CMK (cell line): ENCODE measurements at regions not wholly inside any gene's neighbourhood (a gene's known extent, or its start where the extent isn't known, plus 50 kb on each side); places are given as distances from the start of the nearest gene placed in this dataset.

Experiments used
- DNase-seq: peaks from one replicate; pipeline ENCODE4 v3.0.0-alpha.2; 2010; ENCODE audit warnings: low read depth

DNA sequence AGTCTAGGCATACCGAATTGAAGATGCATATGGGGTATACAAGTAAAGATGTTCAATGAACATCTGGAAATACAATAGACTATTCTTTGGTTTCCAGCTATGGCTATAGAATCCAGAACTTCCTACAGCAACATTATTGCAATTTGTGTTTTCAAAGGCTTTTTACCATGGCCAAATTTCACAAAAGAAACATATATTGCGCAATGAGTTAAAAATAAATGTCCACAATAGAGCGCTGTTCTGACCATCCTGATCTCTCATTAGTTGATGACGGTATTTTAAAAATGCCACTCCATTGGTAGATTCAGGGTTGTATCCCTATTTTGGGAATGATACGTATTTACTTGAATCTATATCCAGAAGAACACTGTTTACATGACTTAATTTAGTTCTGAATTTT, 139.2 kb downstream of the LINC00632 start:
- DNase-seq, result no peak

DNA sequence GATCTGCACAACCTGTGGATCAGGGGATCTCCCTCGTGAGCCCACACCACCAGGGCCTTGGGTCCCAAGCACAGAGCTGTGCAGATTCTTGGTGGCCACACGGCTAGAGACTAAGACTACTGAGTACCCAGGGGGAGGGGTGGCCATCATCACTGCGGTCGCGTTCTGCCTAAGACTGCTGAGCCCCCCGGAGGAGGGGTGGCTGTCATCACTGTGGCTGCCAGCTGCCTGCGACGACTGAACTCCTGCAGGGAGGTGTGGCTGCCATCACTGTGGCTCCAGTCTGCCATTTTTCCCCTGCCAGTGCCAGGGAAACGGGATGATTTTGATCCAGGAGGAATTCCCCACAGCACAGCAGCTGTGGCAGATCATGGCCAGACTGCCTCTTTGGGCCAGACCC, 141.7 kb upstream of the SPANXB1 start:
- no peak for DNase-seq

DNA sequence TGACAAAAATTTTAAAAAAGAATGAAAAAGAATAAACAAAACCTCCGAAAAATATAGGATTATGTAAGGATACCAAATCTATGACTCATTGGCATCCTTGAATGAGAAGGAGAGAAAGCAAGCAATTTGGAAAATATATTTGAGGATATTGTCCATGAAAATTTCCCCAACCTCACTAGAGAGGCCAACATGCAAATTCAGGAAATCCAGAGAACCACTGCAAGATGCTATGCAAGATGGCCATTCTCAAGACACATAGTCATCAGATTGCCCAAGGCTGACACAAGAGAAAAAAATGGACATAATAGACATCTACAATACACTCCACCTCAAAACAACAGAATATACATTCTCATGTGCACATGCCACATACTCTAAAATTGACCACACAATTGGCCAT, 135.9 kb upstream of the SPANXB1 start:
- no peak for DNase-seq

DNA sequence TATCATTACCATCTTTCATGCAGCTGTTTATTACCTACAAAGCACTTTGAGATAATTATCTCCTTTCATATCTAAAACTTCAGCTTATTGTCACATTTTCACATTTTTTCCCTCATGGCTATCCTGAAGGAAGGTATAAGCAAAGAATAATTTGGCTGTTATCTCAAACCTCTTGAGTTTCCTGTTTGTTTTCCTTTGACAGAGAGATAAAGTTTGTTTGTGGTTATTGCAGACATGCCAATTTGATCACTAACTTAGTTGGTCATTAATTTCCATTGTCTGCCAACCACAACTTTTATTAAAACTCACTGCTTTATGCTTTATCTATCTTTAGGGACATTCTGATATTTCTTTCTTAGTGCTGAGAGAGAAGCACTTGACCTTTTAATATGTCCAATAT, 89.8 kb upstream of the SPANXB1 start:
- DNase-seq, result no peak

DNA sequence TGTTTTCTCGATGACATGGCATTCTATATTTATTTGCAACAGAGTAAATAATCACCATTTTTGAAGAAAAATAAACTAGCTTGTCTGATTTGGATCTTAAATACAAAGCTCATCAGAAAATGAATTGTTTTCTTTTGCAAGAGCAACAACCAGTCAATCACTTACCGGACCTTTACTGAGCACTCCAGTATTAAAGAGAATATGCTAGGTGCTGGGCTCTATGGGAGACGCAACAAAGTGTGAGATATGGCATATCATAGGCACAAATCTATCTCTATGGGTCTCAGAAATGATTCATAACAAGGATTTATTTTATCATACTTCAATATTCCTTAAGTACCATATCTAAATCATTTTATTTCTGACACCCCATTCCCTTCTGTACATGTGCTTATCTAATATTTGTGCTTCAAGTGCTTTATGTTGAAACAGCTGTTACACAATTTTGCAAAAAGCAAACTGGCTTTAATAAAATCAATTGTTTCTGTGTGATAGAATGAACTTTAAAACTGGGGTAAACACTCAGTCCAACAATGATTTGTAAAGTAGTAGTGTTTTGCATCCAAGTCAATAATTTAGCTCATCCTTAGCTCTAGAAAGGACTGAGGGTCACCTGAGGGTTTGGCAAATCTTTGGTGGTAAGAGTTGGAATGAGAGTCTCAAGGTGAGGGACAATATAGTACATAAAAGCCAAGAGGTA, 88.4 kb upstream of the SPANXB1 start:
- DNase-seq, result no peak

DNA sequence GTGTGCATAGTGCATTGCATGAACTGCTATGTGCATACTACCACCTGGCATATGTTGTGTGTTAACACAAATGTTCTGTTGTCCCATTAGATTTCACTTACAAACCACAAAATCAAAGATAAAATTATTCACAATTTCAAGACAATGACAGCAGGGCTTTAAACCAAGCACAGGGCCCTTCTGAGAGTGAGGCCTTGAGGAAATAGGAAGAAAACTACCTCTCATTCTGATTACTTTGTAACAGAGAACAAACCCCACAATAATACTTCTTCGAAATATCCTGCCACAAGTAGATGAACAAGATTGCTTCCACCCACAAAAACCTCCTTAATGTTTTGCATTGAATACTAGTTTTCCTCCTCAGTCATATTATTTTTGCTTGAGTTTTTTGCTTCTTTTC, 85.5 kb upstream of the SPANXB1 start:
- DNase-seq, result no peak

DNA sequence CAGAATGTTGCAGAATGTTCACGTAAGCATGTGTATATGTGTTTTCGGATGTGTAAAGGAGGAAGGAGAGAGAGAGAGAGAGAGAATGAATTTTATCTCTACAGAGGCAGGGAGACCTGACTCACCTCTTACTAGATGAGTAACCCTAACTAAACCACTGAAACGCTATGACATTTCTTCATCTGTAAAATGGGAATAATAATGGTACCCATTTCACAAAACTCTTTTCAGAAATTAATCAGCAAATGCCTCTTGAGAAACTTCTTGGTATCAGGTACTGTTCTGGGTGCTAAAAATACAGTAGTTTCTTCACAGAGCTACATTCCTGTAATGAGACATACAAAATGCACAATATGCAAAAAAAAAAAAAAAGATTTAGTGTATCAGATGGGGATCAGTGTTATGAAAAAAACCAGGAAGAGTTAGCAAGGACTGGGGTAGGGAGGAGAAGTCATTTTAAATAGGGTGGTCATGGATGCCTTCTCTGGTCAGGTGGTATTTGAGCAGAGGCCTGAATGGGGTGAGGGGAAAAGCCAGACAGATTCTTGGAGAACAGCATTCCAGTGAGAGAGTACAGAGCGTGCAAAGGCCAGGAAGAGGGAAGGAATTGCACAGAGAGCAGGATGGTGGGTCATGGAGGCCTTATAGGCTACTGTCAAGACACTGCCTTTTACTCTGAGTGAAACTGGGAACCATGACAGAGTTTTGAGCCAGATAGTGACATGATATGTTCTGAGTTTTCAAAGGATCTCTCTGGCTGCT, 84.9 kb upstream of the SPANXB1 start:
- no peak for DNase-seq

DNA sequence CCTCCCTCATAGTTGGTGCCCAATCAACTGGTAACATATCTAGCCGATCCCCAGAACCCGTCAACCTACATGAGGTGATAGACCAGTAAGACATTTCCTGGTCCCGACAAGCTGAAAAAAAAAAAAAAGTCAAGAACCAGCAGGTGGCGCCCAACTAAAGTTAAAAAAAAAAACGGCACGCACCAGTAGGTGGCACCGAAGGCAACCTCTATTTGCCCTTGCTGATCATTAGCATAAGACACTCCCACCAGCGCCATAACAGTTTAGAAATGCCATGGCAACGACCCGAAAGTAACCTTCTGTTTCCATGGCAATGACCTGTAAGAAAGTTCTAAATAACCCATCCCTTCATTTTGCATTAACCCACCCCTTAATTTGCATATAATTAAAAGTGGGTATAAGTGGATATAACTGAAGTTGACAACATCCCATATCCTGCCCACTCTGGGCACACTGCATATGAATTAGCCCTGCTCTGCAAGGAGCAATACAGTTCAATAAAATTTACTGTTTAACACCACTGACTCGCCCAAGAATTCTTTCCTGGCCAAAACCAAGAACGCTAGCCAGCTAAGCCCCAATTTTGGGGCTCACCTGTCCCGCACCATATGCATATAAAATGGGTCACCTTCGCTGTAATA, 83.9 kb upstream of the SPANXB1 start:
- DNase-seq, result peak; percentile 9

DNA sequence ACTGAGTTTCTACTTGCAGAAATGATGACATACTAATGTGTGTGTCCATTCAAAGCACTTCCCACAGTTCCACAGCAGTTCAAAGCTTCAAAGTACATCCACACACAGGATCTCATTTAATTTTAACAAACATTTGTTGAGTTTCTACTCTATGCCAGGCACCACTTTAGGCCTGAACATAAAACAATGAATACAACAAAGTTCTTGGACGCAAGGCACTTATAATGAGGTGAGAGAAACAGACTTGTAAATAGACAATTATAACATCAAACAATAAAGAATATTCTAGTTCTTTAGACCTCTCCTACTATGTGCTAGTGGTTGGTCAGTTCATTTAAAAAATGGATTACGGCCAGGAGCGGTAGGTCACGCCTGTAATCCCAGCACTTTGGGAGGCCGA, 82.0 kb upstream of the SPANXB1 start:
- DNase-seq, result no peak

DNA sequence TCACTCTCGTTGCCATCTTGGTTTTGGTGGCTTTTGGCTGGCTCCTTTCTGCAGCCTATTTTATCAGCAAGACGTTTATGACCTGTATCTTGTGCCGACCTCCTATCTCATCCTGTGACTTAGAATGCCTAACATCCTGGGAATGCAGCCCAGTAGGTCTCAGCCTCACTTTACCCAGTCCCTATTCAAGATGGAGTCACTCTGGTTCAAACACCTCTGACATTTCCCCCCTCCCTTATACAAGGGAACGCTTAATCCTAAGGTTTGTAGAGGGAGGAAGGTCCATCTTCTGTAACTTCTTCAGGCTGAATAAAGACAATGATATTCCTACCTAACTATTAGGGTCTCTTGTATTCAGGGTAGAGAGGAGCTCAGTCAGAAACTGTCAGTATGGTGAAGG, 79.3 kb upstream of the SPANXB1 start:
- no peak for DNase-seq

DNA sequence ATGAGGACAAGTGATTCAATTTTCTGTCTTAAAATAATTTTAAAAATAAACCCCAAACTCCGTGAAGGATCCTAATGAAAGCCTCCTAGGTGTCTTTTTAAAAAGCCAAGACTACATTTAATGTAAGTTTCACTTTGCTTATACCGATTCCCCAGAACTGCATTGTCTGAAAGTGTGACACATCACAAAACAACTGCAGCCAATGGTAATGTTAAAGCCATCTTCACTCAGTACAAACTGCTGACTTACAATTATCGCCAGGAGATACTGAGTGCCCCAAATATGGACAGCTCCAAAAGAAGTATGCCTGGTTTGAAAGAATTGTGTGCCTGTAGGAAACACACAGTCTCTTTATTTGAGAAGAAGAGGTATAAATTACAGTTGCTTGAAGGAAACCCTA, 73.7 kb upstream of the SPANXB1 start:
- DNase-seq, result no peak

DNA sequence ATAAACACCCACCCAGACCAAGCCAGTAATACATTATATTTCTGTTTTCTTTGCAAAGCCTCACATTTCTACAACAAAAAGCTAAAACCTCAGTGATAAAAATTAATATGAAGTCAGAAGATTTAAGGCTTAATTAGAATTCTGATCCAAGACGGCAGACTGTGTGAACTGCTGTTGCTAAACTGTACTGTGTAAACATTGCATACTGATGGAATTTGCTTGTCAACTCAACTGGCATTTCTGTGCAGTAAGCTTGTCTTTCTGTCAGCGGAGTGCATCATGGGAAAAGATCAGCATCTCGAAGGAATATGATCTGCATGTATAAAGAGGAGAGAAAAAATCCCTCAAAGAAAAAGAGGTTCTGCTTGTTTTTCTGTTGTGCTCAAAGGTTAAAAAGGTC, 69.4 kb upstream of the SPANXB1 start:
- no peak for DNase-seq

DNA sequence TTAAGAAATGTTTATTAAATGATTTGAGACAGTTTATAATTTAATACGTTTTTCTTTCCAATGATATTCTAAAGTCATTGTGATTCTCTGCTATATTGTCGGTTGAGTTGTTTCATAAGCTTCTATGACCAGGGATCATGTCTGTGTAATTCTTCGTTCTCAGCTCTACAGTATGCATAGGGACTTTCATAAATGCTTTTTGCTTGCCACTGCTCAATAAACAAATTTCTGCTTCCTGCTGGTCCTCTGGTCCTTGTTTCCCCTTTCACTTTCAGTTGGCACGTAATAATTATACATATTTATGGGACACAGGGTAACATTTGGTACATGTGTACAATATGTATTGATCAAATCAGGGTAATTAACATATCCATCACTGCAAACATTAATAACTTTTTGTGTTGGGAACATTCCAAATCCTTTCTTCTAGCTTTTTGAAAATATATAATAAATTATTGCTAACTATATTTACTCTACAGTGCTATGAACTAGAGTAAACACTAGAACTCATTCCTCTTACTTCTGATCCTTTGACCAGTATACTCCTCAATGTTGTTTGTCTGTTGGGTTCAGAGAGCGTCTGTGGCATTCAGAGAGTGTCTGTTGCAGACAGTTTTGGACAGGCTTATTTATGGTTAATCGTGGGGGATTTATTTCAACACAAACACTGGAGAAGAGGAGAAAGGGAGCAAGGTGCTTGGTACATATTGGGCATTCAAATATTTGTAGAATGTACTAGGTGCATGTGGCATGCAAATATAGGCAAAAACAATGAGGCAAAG, 68.3 kb upstream of the SPANXB1 start:
- DNase-seq, result no peak

DNA sequence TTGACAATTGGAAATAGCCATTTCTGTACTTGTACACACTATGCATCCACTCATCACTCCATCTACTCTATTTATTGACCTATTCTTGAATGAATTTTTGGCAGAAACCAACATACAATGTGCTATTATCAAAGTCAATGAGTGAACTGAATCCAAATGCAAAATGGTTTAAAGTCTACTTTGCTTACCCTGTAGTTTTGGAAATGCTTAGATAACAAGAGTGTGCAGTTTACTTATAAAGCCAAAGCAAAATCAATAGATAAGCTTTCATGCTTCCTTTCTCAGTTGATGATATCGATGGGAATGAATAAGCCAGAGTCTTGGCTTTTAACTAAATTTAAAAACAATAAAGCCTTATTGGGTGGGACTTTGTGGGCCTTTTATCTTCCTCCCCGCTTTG, 58.9 kb upstream of the SPANXB1 start:
- DNase-seq, result no peak

DNA sequence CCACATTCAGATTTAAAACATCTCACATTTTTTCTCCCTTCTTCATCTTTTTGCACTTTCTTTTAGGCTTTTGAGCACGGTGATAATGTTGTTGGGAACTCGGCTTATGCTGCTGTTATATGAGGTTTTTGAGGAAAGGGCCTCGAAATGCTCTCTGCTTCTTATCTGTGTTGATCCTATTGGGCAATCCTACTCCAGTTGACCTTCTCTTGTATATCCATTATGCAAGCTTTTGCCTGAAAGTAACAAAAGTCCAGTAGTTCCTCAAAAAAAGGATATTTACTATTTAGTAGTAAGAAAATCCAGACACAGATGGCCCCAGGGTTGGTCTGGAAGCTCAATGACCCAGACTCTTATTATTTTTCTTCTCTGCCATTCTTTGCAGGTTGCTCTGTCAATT, 57.7 kb upstream of the SPANXB1 start:
- no peak for DNase-seq

DNA sequence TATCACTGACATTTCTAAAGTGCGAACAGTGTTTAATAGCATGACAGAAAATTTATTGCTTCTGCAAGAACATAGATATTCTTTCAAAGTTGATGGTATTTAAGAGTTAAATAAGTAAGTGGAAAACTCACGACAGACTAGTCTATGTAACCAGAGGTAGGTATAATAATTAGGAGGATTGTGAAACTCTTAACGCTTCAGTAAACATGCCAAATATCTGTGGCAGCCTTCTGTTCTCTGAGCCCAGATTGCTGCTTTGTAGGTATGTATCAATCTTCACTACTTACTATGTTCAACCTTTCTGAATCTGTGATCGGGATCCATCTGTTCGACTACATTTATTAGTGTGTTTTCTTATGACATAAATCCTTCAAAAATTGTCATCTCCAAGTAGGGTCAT, 53.6 kb upstream of the SPANXB1 start:
- DNase-seq, result no peak

DNA sequence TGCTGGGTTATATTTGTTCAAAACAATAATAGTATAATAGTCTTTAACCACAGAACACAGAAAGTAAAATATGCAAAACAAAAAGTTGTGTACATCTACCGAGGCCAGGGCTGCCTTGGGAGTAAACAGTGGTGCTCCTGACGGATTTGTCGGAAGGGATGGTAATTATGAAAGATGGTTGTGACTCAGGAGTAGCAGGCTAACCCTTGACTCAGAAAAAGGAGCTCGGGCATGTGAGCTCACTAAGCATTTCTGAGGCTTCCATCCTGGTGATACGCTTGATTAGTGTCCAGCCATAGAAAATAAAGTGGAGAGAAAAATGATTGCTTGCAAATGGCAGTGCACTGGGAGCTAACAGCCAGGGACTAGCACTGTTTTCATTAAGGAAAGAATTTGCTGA, 53.2 kb upstream of the SPANXB1 start:
- no peak for DNase-seq
